GM18909 (cell line): ENCODE measurements at regions not wholly inside any gene's neighbourhood (a gene's known extent, or its start where the extent isn't known, plus 50 kb on each side); places are given as distances from the start of the nearest gene placed in this dataset.
"Not testable (repeated sequence)": the region's sequence is repeated elsewhere in the genome, so short reads cannot be mapped to it uniquely, and the experiment has no call there.

Source experiments
- ATAC-seq: cut with Tn5 transposase; IDR thresholded peaks from one replicate; pipeline ENCODE4 v1.9.1; 2021; ENCODE audit warnings: mild to moderate bottlenecking; ENCODE audit not compliant: unreplicated experiment, poor library complexity

DNA sequence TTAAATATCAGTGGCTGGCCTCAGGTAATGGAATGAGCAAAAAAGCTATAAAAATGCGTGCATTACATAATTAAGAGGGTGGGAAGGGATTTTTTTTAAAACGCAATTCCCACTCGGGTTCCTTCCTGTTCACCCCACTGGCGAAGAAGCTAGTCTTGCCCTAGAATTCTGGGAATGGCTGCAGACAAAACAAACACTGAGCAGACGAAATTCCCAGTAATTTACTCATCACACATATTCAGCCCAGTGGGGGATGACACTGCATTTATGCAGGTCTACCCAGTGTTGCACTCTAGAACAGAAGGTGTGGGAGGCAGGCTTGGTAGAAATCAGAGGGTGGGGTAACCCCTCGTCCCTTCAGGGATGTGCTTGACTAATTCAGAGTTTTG, 2695.0 kb upstream of the DEFB115 start:
- no peak for ATAC-seq

DNA sequence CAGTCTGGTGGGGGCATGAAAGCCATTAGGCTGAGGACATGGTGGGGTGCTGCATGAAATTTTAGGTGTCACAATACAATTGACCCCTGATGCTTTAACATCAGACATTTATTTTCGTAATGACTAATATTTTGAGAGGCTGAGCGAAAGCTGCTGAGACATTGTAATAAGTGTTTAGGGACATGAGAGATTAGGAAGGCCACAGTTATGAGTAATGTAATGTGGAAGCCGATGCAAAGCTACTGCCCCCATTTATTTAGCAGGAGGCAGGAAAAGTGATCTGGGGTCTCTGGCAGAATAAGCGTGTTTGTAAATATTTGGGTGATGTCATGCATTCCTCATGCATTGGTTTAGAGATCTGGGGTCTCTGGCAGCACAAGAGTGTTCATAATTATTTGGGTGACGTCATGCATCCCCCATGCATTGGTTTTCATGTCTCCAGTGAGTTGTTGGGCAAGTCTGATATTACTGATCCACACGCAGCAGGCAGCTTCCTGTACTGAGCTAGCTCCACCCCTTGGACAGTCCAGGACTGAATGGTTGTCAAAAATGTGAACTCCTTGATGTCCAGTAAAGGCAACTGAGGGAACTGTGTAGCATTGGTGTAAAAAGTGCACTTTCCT, 2694.5 kb upstream of the DEFB115 start:
- ATAC-seq = not testable (repeated sequence)

DNA sequence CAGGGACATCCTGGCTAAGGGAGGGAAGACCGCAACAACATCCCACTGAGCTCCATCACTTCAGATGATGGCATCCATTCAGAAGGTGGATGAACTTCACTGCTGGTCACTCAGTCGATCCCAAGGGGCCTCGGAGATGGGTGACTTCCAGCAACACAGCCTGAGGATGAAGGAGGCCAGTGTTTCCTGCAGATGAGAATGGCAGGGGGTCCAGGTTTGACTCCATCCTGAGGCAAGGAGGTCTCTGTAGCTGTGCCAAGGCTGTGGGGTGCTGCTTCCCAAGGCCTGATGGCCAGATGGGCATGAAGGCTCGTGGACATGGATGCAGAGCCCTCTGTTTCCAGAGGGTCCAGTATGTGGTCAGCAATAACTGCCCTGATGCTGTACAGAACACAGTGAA, 2693.4 kb upstream of the DEFB115 start:
- ATAC-seq = not testable (repeated sequence)

DNA sequence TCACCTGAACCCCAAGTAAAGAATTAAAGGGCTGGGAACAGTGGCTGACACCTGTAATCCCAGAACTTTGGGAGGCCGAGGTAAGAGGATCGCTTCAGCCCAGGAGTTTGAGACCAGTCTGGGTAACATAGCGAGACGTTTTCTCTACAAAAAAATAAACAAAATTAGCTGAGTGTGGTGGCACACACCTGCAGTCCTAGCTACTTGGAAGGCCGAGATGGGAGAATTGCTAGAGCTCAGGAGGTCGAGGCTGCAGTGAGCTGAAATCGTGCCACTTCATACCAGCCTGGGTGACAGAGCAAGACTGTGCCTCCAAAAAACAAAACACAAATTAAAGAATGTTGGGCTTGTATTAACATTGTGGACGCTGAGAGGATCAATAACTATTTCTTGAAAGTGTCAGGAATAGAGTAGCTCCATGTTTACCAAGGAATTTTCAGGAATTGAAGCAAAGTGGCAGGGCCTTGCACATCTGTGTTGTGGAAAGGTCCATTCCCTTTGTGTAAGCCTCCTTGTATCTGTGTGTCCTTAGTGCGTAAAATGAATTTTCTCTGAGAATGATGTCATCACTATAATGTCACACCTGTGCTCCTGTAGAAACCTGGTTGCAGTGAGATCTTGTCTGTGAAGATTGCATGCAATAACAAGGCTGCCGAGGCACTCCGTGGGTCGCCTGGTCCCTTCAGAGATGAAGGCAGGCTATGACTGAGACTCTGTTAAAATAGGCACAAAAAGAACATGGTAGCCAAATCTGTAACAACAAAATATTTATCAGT, 2692.6 kb upstream of the DEFB115 start:
- ATAC-seq = not testable (repeated sequence)

DNA sequence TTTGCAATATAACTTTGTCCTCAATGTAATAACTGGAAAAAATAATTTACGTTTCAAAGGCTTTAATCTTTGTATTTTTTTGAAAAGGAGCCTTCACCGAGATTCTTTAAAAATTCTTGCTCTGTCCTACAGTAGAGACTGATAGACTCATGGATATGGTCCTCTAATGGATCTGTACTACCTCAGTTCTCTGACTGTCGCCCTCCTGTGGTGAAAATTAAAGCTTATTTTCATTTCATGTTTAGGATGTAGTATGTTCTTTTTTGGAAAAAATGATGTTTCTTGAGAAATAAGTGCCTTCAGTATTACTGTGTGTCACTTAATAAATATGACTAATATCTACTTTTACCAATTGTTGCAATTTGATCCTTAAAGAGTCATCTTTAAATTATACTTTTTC, 2681.5 kb upstream of the DEFB115 start:
- not testable (repeated sequence) for ATAC-seq

DNA sequence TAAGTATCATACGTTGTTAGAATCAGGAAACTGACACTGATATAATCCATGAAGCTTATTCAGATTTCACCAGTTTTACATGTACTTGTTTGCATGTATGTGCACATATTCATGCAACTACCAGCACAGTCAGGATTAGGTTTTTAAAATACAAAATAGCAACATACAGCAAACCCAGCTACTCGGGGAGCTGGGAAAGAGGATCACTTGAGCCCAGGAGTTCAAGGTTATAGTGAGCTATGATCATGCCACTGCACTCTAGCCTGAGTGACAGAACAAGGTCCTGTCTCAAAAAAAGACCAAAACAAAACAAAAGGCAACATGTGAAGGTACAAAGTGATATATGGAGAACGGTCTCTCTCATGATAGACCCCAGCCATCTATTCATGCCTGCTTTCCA, 2665.8 kb upstream of the DEFB115 start:
- ATAC-seq = not testable (repeated sequence)

DNA sequence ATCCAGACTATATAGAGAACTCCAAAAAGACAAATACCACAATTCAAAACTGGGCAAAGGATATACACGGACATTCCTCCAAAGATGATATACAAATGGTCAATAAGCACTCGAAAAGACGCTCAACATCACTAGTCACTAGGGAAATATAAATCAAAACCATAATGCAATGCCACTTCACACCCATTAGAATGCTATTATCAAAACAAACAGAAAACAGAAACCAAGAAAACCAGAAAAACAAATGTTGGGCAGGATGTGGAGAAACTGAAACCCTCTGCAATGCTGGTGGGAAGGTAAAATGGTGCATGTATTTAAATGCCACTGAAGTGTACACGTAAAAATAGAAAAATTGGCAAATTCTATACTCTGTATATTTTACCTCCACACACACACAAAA, 2664.1 kb upstream of the DEFB115 start:
- ATAC-seq = not testable (repeated sequence)

DNA sequence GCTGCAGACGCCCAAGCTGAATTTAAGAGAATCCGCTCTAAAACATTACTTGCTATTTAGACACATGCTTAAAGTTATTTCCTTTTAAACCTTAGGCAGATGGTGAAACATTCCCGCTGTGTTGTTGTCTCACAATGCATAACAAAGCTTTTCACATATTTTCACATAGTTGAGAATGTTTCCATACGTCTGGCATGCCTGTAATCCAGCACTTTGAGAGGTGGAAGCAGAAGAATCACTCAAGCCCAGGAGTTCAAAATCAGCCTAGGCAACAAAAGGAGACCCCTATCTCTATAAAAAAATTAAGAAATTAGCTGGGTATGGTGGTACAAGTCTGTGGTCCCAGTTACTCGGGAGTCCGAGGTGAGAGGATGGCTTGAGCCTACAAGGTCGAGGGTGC, 2663.0 kb upstream of the DEFB115 start:
- ATAC-seq = not testable (repeated sequence)

DNA sequence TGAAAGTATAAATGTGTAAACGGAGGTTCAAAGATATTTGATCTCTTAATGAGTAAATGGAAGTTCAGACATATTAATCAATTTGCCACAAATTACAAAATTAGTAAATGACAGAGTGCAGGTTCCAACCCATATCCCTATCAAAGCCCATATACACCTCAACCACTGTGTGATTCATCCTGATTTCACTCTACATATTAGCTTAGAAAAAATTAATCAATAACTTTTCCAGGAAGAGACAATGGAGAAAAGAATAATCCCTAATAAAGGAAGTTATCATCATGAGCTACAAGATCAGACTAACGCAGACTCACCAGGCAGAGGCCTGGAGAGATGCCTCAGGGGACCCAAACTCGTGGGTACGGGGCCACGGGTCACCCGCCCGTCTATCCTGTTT, 2655.5 kb upstream of the DEFB115 start:
- ATAC-seq = not testable (repeated sequence)

DNA sequence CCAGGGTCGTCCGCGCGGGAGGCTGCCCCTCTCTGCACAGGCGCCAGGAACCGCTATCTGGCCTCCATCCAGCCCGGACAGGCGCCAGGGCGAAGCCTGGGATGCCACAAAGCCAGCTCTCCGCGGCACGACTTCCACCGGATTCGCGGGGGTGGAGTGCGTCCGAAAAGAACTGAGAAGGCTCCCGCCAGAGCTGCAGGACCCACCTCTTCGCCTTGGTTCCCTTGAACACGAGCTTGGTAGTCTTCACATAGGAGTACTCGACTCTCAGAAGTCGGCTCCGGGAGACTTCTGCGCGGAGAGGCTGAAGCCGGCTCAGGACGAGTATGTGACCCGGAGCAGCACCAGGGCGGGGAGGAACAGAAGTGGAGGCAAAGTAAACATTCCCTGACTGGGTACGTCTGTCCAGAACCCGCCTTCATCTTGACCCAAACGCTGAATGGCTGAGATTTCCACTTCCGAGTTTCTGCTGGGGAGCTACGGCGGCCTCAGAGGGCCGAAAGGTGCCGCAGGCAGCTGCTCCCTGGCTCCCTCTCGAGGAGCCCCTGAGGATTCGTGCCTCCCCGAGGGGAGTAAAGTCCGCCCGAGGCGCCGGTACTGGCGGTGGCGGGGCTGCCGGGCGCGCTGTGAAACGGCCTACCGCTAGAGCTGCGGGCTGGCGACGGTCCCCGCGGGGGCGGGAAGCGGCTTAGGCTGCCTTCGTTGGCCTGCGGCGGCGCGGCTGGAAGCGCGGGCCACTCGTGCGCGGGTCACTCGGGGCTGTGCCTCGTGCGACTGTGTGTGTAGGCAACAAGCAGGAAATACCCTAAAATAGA, 2654.9 kb upstream of the DEFB115 start:
- peak; percentile 100 for ATAC-seq

DNA sequence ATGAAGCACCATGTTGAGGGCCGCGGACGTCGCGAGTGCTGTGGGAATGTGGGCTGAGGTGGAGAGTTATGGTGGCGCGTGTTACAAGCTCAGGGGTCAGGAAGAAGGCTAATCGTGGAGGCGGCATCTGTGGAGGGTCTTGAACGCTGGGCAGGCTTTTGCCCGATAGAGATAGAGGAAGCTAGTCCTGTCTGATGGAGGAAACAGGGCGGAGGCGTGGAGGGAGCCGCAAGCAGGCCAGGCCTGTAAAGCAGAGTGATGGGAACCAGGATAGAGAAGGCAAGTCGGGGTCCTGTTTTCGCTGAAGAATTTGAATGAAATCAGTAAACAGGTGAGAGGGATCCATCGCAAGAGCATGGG, 2654.3 kb upstream of the DEFB115 start:
- ATAC-seq = not testable (repeated sequence)

DNA sequence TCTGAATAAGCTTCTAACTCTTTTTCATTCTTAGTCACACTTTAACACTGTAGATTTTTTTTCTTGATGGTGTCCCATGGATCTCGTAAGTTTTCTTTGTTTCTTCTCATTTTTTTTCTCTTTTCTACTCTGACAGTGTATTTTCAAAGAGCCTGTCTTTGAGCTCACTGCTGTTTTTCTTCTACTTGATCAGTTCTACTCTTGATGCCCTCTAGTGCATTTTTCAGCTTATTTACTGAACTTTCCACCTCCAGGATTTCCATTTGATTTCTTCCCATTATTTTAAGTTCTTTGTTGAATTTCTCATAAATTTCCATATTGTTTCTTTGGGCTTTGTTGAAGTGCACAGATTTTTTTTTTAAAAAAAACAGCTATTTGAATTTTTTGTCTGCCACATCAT, 2641.1 kb upstream of the DEFB115 start:
- no peak for ATAC-seq

DNA sequence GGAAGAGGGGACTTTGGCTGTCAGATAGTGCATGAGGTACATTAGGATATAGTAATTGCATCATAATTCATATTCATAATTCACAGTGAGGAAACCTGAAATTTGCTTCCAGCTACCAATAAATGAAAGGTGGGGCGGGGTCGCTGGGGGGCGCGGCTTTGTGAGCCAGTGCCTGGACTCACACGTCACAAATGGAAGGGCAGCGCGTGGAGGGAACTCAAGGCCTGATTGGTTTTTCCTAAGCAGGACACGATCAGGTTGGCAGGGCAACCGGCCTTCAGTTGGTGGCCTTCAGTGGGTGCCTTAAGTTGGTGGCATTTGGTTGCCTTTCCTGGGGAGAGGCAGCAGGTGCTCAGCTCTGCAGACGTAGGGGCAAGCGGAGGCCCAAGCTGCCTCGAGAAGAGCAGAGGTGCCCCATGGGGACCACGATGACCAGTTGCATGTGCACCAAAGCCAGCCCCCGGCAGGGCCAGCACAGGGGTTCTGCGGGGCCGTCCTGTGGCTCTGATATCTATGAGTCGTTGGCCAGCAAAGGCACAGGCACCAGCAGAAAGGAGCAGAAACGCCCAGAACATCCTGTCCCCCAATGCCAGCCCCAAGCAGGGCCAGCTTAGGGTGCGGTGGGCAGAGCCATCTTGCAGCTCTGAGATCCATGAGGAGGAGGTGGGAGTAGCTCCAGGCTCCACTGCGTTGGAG, 2637.4 kb upstream of the DEFB115 start:
- not testable (repeated sequence) for ATAC-seq

DNA sequence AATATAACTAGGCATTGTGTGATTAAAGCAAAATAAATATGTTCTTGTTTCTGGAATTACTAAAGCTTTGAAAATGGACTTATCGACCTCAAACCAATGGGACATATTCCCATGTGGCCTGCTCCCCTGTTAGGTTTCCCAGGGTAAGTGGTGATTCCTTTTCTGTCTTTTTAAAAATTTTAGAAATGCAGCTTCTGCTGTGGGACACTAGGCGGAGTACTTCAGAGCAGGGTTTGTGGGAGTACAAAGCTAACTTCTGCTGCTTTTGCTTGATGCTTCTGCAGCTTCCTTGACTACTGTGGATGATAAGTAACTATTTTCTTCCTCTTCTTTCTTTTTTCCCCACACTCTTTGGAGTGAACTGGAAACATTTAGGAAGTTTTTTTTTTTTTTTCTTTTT, 2632.4 kb upstream of the DEFB115 start:
- ATAC-seq = not testable (repeated sequence)

DNA sequence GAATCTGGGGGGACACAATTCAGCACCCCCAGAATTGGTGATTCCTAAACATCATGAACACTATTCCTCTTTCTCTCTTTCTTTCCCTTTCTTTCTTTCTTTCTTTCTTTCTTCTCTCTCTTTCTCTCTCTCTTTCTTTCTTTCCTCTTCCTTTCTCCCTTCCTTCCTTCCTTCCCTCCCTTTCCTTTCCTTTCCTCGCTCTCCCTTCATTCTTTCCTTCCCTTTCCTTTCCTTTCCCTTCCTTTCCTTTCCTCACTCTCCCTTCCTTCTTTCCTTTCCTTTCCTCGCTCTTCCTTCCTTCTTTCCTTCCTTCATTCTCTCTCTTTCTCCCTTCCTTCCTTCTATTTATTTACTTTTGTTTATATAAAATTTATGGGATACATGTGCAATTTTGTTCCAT, 2616.6 kb upstream of the DEFB115 start:
- not testable (repeated sequence) for ATAC-seq
